LHCN-M2 (cell line): ENCODE measurements at regions not wholly inside any gene's neighbourhood (a gene's known extent, or its start where the extent isn't known, plus 50 kb on each side); places are given as distances from the start of the nearest gene placed in this dataset.
A peak's percentile ranks its signal among the peaks of the same experiment; 100 is the strongest.

Source experiments
- DNase-seq: peaks from one replicate; pipeline ENCODE4 v3.0.0-alpha.2; 2012; ENCODE audit warnings: low read depth

DNA sequence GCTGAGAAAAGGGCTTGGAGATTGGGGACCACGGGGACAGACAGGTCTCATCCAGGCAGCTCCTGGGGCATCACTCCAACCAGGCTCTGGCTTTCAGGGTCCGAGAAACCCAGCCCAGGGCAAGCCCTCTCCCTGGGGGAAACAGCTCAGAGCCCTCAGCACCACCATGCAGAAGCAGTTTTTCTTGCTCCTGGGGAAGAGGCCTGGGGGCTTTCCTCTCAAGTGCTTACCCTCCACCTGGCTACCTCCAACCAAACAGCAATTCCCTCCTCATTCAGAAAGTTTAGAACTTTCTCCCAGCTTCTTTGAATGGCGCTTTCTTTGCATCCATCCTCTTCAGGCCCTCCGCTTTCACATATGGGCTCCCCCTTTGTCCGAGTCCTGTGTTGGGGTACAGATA, 110.4 kb upstream of the PHACTR3 start:
- DNase-seq = no peak

- DNase-seq = no peak
These were observed 109.2 kb upstream of the PHACTR3 start for GRCh38 chr20:59495166-59495565.

DNA sequence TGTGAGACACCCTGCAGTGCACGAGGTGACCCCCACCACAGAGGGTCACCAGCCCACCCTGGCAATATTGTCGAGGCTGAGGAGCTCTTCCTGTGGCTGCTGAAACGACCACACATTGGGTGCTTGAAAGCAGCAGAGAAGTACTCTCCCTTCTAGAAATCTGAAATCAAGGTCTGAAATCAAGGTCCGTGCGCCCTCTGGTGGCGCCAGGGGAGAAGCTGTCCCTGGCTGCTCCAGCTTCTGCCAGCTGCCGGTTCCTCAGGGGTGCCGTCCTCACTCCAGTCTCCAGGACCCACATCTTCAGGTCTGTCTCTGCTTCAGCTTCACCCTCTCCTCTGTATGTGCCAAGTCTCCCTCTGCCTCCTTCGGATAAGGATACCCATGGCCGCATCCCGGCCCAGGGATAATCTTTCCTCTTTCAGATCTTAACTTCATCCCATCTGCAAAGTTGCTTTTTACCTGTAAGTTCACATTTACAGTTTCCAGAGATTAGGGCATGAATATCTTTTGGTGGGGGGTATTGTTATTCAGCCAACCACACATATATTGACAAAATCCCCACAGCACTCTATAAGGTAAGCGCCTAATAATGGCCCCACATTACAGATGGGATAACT, 108.3 kb upstream of the PHACTR3 start:
- DNase-seq = peak; percentile 44

GRCh38 chr20:59498291-59498690, 106.0 kb upstream of the PHACTR3 start:
- no peak for DNase-seq

GRCh38 chr20:59499863-59500262, 104.5 kb upstream of the PHACTR3 start:
- no peak for DNase-seq

GRCh38 chr20:59508729-59509128, 95.6 kb upstream of the PHACTR3 start:
- no peak for DNase-seq

- no peak for DNase-seq
These were observed 91.7 kb upstream of the PHACTR3 start for GRCh38 chr20:59512651-59513050.

DNA sequence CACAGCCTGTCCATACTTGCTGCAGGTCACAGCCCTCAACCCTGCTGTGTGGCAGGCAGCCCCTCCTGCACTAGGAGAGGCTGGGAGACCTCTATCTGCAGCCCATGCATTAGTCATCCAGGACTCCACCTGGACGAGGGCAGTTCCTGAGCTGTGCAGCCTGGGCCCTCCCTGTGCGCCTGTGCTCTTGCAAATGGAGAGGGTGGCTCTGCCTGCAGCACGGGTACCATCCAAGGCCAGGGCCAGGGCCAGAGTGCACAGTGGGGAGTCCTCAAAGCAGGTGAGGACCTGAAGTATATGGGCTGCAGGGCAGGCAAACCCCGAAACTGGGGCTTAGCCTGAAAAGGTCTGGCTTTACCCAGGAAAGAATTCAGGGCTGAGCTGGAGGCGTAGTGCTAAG, 89.8 kb upstream of the PHACTR3 start:
- no peak for DNase-seq

DNA sequence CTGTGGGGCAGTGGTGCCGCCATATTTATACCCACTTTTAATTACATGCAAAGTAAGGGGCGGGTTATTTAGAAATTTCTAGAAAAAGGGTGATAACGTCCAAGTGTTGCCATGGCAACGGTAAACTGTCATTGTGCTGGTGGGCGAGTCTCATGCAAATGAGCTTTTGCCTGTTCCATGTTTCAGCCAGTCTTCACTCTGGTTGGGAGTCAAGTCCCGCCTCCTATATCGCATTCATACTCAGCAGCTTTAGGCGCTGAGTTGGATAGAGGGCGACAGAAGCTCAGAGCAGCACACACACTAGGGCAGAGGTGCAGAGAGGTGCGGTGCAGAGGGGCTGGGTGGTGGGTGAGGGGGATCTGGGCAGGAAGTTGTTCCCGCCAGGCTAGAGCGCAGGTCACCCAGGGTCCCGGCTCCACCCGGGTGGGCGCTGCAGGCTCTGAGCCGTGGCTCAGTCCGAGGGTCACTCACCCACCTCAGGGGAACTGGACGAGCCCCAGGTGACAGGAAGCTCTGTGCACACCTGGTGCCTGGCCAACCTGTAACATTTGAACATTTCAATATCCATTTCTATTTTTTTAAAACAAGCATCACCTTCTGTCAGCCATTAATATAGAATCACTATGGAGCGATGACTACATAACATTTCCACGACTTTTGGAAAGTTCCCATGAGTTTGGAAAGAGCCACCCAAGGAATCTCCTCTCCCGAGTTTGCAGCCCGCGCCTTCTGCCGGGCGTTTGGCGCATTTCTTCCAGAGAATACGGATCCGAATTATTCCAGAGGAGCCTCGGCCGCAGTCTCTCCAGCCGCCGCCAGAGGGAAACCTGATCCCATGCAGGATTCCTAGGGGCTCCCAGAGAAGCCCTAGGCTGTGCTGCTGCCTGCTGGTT, 89.1 kb upstream of the PHACTR3 start:
- peak; percentile 10 for DNase-seq

DNA sequence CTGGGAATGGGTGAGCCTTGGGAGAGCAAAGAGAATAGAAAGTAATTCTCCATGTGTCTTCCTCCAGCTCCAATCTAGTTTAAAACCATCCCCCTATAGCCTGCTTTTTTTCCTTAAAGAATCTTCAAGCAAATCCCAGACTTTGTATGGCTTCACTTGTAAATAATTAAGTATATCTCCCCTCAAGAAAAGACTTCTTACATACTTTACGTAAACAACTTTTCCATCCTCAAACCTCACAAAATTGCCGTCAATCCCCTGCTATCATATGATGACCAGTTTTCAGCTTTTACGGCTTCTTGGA, 88.5 kb upstream of the PHACTR3 start:
- no peak for DNase-seq

DNA sequence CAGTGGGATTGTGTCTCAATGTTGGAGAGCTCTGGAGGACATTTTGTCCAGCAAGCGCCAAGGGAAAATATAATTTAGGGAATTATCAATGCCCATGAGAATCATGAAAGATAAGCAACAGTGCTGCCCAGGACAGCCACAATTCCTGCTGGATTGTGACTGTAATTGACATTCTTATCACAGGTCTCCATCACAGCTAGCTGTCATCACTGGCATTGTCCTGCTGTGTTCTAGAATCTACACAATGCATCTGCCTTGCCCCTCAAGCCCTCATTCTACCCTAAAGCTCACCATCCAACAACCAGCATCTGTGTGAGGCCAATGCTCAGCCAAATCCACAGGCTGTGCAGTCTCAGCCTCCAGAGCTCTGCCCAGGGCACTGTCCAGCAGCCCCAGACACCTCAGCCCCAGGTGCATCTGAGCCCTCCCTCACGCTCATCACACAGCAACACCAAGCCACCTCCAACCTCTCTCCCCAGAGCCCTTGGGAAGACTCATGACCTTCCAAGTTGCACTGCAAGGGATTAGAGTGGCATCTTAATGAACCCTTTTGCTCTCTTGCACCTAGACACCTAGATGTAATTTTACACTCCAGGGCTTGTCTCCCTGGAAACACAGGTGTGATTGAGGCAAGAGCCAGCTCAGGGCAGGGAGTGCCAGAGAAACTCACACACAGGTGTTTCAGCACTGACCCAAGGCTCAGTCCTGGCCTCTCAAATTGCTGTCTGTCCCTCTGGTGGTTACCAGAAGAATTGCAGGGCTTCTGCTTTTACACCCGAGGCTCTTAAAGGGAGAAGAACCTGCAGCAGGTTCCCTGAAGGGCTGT, 85.2 kb upstream of the PHACTR3 start:
- peak; percentile 18 for DNase-seq

DNA sequence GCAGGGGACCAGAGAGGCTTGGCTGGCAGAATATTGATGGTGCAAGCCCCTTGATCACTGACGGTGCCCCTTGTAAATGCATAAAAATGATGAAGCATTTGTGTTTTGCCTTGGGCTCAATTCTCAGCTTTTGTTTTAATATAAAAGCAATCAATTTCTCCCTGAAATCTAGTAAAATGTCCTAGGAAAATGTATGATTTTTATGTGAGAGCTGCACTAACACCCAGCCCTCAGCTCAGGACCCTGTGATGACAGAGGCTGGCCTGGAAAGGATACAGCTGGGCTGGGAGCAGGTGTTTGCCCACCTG, 84.7 kb upstream of the PHACTR3 start:
- DNase-seq = no peak

DNA sequence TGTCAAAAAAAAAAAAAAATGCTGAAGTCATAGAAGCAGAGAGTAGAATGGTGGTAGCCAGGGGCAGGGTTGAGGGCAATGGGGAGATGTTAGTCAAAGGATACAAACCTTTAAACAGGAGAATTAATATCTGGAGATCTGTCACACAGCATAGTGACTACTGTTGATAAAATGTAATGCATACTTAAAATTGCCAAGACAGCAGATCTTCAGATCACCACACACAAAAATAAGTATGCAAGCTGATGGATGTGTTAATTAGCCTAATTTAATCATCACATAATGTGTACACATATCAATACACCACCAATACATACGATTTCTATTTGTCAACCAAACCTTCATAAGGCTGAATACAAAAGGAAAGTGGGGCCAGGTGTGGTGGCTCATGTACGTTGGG, 83.5 kb upstream of the PHACTR3 start:
- DNase-seq = no peak

DNA sequence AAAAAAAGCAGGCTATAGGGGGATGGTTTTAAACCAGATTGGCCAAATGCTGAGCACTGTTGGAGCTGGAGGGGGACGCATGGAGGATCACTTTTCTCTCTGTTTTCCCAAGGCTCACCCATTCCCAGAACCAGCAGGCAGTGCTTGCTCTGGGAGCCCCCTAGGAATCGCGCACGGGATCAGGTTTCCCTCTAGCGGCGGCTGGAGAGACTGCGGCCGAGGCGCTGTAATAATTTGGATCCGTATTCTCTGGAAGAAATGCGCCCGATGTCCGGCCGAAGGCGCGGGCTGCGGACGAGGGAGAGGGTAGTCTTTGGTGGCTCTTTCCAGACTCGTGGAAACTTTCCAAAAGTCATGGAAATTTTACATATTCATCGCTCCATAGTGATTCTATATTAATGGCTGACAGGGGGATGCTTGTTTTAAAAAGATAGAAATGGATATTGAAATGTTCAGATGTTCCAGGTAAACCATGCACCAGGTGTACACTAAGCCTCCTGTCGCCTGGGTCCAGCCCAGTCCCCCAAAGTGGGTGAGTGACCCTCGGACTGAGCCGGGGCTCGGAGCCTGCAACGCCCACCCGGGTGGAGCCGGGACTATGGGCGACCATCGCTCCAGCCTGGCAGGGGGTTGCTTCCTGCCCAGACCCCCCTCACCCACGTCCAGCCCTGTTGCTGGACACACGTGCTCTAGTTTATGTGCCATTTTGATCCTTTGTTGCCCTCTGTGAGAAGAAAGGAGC, 78.7 kb upstream of the PHACTR3 start:
- DNase-seq = peak; percentile 22

GRCh38 chr20:59526242-59527225, 77.8 kb upstream of the PHACTR3 start:
- no peak for DNase-seq

DNA sequence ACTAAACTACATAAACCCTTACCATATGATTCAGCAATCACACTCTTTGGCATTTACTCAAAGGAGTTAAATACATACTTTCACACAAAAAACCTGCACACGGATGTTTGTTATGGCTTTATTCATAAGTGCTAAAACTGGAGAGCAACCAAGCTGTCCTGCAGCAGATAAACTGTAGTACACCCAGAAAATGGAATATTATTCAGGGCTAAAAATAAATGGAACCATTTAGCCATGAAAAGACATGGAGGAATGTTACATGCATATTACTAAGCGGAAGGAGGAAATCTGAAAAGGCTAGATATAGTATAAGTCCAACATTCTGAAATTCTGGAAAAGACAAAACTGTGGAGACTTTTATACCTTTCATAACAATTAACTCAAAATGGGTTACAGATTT, 73.6 kb upstream of the PHACTR3 start:
- no peak for DNase-seq

- no peak for DNase-seq
These were observed 66.3 kb upstream of the PHACTR3 start for GRCh38 chr20:59537991-59538390.

- no peak for DNase-seq
These were observed 56.7 kb upstream of the PHACTR3 start for GRCh38 chr20:59547596-59547995.
